ENCODE measurements at regions not wholly inside any gene's neighbourhood (a gene's known extent, or its start where the extent isn't known, plus 50 kb on each side); places are given as distances from the start of the nearest gene placed in this dataset.

DNA sequence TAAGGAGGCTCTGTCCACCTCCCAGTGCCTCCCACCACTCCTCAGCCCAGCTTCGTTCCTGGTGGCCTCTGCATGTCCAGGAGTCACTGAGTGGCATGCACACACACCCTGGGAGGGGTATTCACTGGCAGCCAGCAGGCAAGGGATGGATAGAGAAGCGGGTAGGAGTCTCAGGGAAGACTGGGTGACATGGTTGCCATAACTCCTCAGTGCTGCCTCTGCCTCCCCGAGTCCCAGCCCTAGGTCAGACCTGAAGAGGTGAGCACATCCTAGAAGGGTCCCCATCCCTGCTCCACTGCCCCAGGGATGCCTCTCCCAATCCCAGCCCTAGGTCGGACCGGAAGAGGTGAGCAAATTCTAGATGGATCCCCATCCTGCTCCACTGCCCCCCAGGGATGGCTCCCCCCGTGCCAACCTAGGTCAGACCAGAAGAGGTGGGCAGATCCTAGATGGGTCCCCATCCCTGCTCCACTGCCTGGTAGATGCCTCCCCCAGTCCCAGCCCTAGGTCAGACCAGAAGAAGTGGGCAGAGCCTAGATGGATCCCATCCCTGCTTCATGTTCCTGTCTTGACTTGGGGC is 197.0 kb downstream of the IRF8 start:
- TF ChIP-seq, protein P1, sequence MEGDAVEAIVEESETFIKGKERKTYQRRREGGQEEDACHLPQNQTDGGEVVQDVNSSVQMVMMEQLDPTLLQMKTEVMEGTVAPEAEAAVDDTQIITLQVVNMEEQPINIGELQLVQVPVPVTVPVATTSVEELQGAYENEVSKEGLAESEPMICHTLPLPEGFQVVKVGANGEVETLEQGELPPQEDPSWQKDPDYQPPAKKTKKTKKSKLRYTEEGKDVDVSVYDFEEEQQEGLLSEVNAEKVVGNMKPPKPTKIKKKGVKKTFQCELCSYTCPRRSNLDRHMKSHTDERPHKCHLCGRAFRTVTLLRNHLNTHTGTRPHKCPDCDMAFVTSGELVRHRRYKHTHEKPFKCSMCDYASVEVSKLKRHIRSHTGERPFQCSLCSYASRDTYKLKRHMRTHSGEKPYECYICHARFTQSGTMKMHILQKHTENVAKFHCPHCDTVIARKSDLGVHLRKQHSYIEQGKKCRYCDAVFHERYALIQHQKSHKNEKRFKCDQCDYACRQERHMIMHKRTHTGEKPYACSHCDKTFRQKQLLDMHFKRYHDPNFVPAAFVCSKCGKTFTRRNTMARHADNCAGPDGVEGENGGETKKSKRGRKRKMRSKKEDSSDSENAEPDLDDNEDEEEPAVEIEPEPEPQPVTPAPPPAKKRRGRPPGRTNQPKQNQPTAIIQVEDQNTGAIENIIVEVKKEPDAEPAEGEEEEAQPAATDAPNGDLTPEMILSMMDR (IDR thresholded peaks at IDR 0.05; ENCODE audit: insufficient read depth, low read length, poor library complexity, severe bottlenecking), result no peak
- 0 out of 2 replicates have a peak, but pooled peaks cover 1% of the 10 kb centered on the region for H3K27me3 ChIP-seq (replicated peaks; ENCODE audit: control insufficient read depth, insufficient read depth, low read length)
- H3K36me3 ChIP-seq (ENCODE audit: control insufficient read depth, insufficient read depth, low read length), result no peaks in the 10 kb centered on the region
- H3K4me3 ChIP-seq (replicated peaks; ENCODE audit: low read depth, low read length), result no peak overlapping the region
- no peak for DNase-seq (ENCODE audit: extremely low read depth, insufficient read length)

DNA sequence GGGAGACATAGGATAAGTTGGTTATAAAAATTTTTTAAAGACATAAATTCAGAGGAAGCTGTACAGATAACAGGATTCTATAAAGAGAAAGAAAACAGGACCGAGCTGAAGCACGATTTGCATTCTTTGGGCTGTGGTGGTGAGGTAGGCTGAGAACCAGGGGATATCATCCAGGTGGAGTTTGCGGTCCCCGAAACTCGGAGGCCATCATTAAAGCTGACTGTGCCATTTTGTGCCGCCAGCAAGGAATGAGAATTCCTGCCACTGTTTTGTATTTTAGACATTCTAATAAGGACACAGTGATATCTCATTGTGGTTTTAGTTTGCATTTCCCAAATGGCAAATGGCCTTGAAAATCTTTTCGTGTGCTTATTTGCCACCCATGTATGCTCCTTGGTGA is 197.9 kb downstream of the IRF8 start:
- TF ChIP-seq, protein P1 (IDR thresholded peaks at IDR 0.05; ENCODE audit: insufficient read depth, low read length, poor library complexity, severe bottlenecking), result no peak
- no peak overlapping the region for H3K4me3 ChIP-seq (replicated peaks; ENCODE audit: low read depth, low read length)
- DNase-seq (ENCODE audit: extremely low read depth, insufficient read length), result no peak
- 0 out of 2 replicates have a peak, but pooled peaks cover 1% of the 10 kb centered on the region for H3K27me3 ChIP-seq (replicated peaks; ENCODE audit: control insufficient read depth, insufficient read depth, low read length)
- no peaks in the 10 kb centered on the region for H3K36me3 ChIP-seq (ENCODE audit: control insufficient read depth, insufficient read depth, low read length)

GRCh38 chr16:86099326-86099725 is 200.4 kb downstream of the IRF8 start:
- TF ChIP-seq, protein P1 (IDR thresholded peaks at IDR 0.05; ENCODE audit: insufficient read depth, low read length, poor library complexity, severe bottlenecking), result no peak
- 0 out of 2 replicates have a peak, but pooled peaks cover 1% of the 10 kb centered on the region for H3K27me3 ChIP-seq (replicated peaks; ENCODE audit: control insufficient read depth, insufficient read depth, low read length)

GRCh38 chr16:86100205-86101136 is 201.5 kb downstream of the IRF8 start:
- H3K27me3 ChIP-seq (replicated peaks; ENCODE audit: control insufficient read depth, insufficient read depth, low read length), result no peaks in the 10 kb centered on the region
- H3K4me3 ChIP-seq (replicated peaks; ENCODE audit: low read depth, low read length), result no peak overlapping the region
- H3K36me3 ChIP-seq (ENCODE audit: control insufficient read depth, insufficient read depth, low read length), result no peaks in the 10 kb centered on the region
- no peak for DNase-seq (ENCODE audit: extremely low read depth, insufficient read length)
- TF ChIP-seq, protein P1 (IDR thresholded peaks at IDR 0.05; ENCODE audit: insufficient read depth, low read length, poor library complexity, severe bottlenecking), result no peak

More at GRCh38 chr16:86099326-86099725, 200.4 kb downstream of the IRF8 start:
- H3K4me3 ChIP-seq (replicated peaks; ENCODE audit: low read depth, low read length), result no peak overlapping the region
- H3K36me3 ChIP-seq (ENCODE audit: control insufficient read depth, insufficient read depth, low read length), result no peaks in the 10 kb centered on the region
- no peak for DNase-seq (ENCODE audit: extremely low read depth, insufficient read length)

DNA sequence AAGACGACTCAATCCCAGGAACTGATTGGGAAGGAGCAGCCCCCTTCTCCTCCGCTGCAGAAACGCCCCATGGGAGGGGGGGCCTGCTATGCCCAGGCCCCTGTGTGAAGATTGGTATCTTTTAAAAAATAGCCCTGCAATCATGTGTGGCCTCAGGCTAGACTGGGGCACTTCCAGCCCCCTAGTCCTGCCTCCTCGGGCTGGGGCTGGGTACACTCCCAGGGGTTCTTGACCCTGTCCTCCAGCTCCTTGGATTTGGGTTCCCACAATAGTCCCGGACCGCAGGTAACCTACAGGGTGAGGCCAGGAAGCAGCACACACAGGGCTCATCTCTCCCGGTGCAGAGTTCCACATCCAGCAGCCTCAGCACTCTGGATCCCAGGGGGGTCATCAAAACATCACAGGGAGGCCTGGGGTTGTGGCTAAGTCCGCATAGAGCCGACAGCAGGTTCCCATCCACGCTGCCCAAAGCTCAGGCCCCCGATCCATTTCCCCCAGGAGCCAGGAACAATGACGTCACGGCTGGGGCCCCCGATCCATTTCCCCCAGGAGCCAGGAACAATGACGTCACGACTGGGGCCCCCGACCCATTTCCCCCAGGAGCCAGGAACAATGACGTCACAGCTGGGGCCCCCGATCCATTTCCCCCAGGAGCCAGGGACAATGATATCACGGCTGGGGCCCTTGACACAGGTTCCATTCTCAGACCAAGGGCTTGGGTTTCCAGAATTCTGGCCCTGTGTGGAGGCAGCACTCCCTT is 202.4 kb downstream of the IRF8 start:
- no peaks in the 10 kb centered on the region for H3K27me3 ChIP-seq (replicated peaks; ENCODE audit: control insufficient read depth, insufficient read depth, low read length)
- DNase-seq (ENCODE audit: extremely low read depth, insufficient read length), result no peak
- no peaks in the 10 kb centered on the region for H3K36me3 ChIP-seq (ENCODE audit: control insufficient read depth, insufficient read depth, low read length)
- no peak overlapping the region for H3K4me3 ChIP-seq (replicated peaks; ENCODE audit: low read depth, low read length)
- TF ChIP-seq, protein P1 (IDR thresholded peaks at IDR 0.05; ENCODE audit: insufficient read depth, low read length, poor library complexity, severe bottlenecking), result no peak

Data from GM06990 (cell line).